ENCODE measurements at regions not wholly inside any gene's neighbourhood (a gene's known extent, or its start where the extent isn't known, plus 50 kb on each side); places are given as distances from the start of the nearest gene placed in this dataset.
A peak's percentile ranks its signal among the peaks of the same experiment; 100 is the strongest.

GRCh38 chr3:41106691-41107090 lies 92.6 kb upstream of the CTNNB1 start:
- no peak for DNase-seq (ENCODE audit: low spot score)

DNA sequence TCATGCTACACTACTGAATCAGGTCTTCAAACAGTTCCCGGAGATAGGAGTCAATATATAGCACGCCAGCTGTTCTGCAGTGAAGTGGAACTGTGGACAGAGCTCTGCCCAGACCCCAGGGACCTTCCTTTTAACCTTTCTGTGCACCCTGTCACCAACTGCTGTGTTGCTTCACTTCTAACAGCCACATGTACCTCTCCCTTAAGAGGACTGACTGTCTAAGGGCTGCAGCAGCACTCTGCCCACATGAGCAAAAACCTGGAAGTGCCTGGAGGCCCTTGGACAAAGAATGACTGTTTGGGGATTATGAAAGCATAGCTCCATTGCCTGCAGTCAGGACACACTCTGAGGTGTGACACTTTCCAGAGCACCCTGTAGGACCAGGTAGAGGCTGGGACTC lies 88.3 kb upstream of the CTNNB1 start:
- no peak for DNase-seq (ENCODE audit: low spot score)

- no peak for DNase-seq (ENCODE audit: low spot score)
Observed at GRCh38 chr3:41112466-41112865, 86.8 kb upstream of the CTNNB1 start.

- DNase-seq (ENCODE audit: low spot score): no peak
Observed at GRCh38 chr3:41115069-41115468, 84.2 kb upstream of the CTNNB1 start.

GRCh38 chr3:41116851-41117250 lies 82.5 kb upstream of the CTNNB1 start:
- DNase-seq (ENCODE audit: low spot score): no peak

DNA sequence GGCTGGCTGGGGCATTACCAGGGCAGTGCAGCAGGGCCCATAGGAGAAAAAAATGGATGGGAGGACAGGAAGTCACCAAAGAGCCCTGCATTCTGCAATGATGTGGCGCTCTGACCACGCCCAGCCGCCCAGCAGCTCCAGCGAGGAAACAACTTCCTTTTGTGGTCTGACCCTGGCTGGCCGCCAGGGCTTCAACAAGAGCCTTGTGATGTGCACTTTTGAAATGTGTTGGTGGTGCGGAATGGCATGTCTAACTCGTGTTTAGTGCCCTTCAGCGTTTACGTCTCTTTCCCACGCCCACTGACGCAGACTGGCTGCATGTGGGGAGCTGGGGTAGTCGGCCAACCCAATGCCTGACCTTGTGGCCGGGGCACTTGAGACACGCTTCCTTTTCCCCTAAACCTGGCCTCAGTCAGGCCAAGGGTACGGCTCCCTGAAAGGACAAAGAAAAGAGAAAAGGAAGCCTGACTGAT lies 81.9 kb upstream of the CTNNB1 start:
- peak; percentile 82 for DNase-seq (ENCODE audit: low spot score)

DNA sequence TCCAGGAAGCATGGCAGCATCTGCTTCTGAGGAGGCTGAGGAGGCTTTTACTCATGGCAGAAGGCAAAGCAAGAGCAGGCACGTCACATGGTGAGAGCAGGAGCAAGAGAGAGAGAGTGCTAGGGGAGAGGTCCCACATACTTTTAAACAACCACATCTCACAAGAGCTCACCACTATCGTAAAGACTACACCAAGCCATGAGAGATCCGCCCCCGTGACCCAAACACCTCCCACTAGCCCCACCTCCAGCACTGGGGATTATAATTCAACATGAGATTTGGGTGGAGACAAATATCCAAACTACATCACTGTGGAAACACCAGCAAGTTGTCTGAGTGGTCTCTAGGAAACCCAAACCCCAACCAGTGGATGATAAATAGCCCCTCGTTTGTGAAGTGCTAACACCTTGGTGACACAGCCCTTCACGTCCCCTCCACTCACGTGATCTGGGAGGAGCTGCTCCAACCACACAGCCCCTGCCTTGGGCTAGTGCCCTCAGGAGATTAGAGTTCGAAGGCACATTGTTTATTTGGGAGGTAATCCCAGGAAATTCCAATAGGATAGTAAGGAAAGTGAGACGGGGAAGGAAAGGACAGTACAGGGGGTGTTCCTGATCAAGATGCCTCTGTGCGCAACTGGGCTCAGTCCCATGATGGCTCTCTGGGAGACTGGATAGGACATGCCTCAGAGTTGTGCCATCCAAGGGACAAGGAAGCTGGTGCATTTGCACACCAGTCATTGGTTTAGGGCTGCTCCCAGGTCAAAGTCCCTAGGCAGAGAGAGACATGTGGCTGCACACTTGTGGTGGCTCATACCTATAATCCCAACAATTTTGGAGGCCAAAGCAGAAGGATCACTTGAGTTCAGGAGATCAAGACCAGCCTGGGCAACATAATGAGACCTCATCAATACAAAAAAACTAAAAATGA lies 80.6 kb upstream of the CTNNB1 start:
- no peak for DNase-seq (ENCODE audit: low spot score)

GRCh38 chr3:41120460-41120859 lies 78.8 kb upstream of the CTNNB1 start:
- no peak for DNase-seq (ENCODE audit: low spot score)

GRCh38 chr3:41125258-41125657 lies 74.0 kb upstream of the CTNNB1 start:
- DNase-seq (ENCODE audit: low spot score): no peak

GRCh38 chr3:41126472-41126871 lies 72.8 kb upstream of the CTNNB1 start:
- no peak for DNase-seq (ENCODE audit: low spot score)

GRCh38 chr3:41126961-41127360 lies 72.3 kb upstream of the CTNNB1 start:
- DNase-seq (ENCODE audit: low spot score): no peak

GRCh38 chr3:41127414-41127813 lies 71.9 kb upstream of the CTNNB1 start:
- DNase-seq (ENCODE audit: low spot score): no peak

- DNase-seq (ENCODE audit: low spot score): no peak
Observed at GRCh38 chr3:41129731-41130130, 69.6 kb upstream of the CTNNB1 start.

DNA sequence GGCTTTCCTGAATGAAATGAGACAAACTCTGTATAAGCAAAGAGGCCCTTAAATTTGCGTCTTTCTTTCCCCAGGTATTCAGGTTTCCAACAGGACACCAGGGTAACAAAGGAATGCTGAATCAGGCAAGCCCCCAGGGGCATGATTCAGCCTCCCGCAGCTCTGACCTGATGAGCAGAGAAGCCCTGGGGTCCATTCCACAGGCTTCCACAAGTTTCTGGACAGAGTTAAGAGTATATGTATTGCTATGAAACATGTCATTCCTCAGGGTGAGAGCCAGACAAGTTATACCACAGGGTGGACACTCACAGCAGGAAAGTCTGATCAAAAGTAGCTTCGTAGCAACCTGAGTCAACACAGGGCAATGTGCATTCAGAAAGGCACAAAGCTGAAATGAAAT lies 68.1 kb upstream of the CTNNB1 start:
- no peak for DNase-seq (ENCODE audit: low spot score)

- no peak for DNase-seq (ENCODE audit: low spot score)
Observed at GRCh38 chr3:41137686-41138111, 61.6 kb upstream of the CTNNB1 start.

DNA sequence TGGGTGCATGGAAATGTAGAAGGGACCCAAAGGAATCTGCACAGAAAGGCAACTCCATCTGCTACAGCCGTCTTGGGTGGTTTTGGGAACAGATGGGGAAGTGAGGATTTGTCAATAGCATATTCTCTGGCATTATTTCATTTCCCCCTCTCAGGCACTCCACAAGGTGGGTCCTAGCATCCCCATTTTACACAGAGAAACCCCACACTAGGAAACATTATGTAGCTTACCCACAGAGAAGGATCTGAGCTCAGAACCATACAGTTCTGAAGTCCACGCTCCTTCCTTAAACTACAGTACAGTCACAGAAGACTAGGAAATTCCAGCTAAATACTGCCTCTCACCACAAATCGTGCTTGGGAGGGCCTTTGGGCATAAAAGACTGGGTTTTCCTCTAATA lies 61.2 kb upstream of the CTNNB1 start:
- DNase-seq (ENCODE audit: low spot score): no peak

DNA sequence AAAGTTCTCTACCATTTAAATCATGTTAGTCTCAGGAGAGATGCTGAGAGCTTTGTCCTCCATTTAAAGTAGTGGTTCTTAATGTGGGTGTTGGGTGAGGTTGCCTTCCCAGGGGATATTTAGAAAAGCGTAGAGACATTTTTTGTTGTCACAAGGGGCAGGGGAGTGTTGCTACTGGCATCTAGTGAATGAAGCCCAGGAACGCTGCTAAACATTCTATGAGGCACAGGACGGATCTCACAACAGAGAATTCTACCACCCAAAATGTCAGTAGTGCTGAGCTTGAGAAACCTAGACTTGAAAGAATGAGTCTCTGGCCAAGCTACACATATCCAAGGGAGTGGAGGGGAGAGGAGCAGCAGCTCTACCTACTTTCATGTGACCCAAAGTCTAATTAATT lies 60.7 kb upstream of the CTNNB1 start:
- no peak for DNase-seq (ENCODE audit: low spot score)

- DNase-seq (ENCODE audit: low spot score): no peak
Observed at GRCh38 chr3:41140242-41140641, 59.1 kb upstream of the CTNNB1 start.

GRCh38 chr3:41141433-41142167 lies 57.7 kb upstream of the CTNNB1 start:
- DNase-seq (ENCODE audit: low spot score): no peak

DNA sequence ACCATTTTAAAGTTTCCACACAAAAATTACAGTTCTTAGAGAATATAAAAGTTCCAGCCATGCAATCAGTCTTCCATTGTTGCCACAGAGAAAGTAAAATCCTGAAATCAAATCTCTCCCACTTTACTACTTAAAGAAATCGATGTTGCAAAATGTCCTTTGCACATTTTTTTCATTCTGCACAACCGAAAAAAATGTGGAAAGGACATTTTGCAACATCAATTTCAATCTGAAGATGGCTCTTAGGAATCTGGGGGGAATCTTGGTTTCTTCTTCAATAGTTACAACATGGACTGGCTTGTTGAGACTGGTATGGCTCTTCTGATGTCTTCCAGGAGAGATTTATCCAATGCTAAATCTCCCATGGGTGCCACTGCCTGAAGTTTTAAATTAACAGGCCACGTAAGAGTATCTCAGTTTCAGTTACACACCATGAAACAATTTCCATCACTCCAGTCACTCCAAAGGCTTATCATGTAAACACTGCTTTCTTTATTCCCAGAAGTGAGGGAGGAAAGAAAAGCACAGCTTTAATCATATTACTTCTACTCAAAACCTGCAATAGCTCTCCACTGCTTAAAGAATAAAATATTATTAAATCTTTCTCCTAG lies 55.8 kb upstream of the CTNNB1 start:
- DNase-seq (ENCODE audit: low spot score): no peak

- no peak for DNase-seq (ENCODE audit: low spot score)
Observed at GRCh38 chr3:41144631-41145030, 54.7 kb upstream of the CTNNB1 start.

- DNase-seq (ENCODE audit: low spot score): no peak
Observed at GRCh38 chr3:41148478-41148877, 50.8 kb upstream of the CTNNB1 start.

- no peak for DNase-seq (ENCODE audit: low spot score)
Observed at GRCh38 chr3:41148901-41149300, 50.4 kb upstream of the CTNNB1 start.

Data from activated CD4-positive, alpha-beta T cell treated with anti-CD3 and anti-CD28 coated beads, Interleukin-2, Interleukin-4, amounts not matched to agents 100 ng/mL and 50 ng/mL, durations not matched to agents 16 hours and 8 hours (primary cell).